KOPT-K1 (cell line): ENCODE measurements at regions not wholly inside any gene's neighbourhood (a gene's known extent, or its start where the extent isn't known, plus 50 kb on each side); places are given as distances from the start of the nearest gene placed in this dataset.
"Not testable (repeated sequence)": the region's sequence is repeated elsewhere in the genome, so short reads cannot be mapped to it uniquely, and the experiment has no call there.

ENCODE experiments used
- H3K27ac ChIP-seq: fragments of 200-600 bp; sonication (generic); 2 replicates; pipeline ENCODE4 v1.5.1; 2016; ENCODE audit warnings: antibody characterized with exemption, mild to moderate bottlenecking, low read depth, low read length; ENCODE audit not compliant: poor library complexity, severe bottlenecking
- H3K36me3 ChIP-seq: fragments of 200-600 bp; sonication (generic); 2 replicates; pipeline ENCODE4 v1.5.1; 2017; ENCODE audit warnings: antibody characterized with exemption, mild to moderate bottlenecking, low read length, moderate library complexity; ENCODE audit not compliant: insufficient read depth
- H3K9me3 ChIP-seq: fragments of 200-600 bp; sonication (generic); 2 replicates; pipeline ENCODE4 v1.5.1; 2017; ENCODE audit warnings: antibody characterized with exemption, low read length, mild to moderate bottlenecking; ENCODE audit not compliant: insufficient read depth, poor library complexity, severe bottlenecking

DNA sequence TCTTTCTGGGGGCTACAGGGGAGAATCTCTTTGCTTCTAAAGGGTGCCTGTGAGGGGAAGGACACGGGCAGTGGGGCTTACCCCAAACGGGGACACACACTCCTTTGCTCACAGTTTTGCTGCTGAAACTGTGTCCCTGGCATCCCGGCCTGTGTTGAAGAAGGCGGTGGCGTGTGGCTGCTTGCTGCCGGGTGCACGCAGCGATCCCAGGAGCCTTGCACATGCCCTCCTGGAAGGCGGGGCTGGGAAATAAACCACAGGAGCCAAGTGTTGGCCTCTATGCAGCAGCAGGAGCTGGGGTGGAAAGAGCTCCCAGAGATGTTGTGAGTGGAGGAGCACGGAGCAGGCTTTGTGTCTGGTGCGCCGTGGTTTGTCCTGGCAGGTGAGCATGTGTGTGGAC, 131.0 kb upstream of the CIBAR2 start:
- no peak overlapping the region for H3K27ac ChIP-seq
- H3K9me3 ChIP-seq = no peaks in the 10 kb centered on the region
- no peaks in the 10 kb centered on the region for H3K36me3 ChIP-seq

DNA sequence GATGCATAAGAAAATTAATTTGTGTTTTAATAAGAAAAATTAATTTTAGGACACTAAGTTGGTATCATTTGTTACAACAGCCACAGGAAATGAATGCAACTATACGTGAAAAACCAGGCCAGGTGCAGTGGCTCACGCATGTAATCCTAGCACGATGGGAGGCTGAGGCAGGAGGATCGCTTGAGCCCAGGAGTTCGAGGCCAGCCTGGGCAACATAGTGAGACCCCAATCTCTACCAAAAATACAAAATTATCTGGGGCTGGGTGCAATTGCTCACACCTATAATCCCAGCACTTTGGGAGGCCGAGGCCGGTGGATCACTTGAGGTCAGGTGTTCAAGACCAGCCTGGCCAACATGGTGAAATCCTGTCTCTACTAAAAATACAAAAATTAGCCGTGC, 132.2 kb upstream of the CIBAR2 start:
- not testable (repeated sequence) for H3K27ac ChIP-seq, H3K9me3 ChIP-seq, H3K36me3 ChIP-seq

DNA sequence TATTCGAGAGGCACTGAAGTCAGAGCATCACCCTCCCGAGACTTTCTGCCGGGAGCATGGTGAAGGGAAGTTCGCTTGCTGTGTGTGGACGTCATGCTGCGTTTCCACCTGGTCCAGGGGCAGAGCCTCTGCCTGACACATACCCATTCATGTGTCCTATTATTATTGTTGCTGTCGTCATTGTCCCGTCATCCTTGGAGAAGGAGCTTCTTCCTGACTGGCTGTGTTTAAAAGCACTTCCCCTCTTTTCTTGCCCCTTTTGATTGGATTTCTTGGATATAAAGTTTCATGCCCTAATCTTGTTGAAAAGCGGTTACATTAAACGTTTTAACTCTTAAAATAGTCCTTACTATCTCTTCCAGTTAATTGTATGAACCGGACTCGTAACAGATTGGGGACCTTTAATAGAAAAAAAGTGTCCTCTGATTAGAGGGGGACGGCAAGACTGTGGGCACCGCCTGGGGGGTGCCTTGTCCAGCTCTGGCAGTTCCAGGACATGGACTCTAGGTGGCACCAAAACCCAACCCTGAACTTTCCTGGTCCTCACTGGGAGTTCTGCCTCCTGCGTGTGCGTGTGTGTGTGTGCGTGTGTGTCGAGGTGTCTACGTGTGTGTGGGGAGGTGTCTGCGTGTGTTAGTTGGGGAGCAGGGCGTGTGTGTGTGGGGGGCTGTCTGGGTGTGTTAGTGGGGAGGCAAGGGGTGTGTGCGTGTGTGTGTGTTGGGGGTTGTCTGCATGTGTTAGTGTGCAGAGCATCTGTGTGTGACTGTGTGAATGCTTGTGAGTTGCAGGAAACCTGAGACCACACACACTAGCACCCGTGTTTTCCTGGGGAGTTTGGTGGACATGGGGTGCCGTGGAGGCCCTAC, 133.3 kb upstream of the CIBAR2 start:
- Histone ChIP-seq H3K36me3 (no peaks in the 10 kb centered on the region), H3K9me3 (no peaks in the 10 kb centered on the region), H3K27ac (no peak overlapping the region)

DNA sequence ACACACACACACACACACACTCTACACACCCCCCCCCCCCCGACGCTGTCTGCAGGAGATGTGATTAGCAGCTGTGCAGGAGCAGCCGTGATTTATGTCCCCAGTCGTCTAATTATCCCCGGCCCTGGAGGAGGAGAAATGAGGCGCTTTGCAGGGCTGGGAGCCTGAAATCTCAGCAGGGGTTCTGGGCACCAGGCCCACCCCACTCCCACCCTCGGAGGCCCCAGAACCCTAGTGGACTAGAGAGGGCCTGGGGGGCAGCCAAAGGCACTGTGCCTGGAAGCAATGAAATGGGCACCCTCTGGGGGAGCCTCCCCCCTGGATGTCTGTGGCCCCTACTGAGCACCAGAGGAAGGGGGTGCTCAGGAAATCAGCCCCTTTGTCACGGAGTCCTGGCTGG, 134.2 kb upstream of the CIBAR2 start:
- no peaks in the 10 kb centered on the region for H3K36me3 ChIP-seq
- no peaks in the 10 kb centered on the region for H3K9me3 ChIP-seq
- H3K27ac ChIP-seq = no peak overlapping the region

DNA sequence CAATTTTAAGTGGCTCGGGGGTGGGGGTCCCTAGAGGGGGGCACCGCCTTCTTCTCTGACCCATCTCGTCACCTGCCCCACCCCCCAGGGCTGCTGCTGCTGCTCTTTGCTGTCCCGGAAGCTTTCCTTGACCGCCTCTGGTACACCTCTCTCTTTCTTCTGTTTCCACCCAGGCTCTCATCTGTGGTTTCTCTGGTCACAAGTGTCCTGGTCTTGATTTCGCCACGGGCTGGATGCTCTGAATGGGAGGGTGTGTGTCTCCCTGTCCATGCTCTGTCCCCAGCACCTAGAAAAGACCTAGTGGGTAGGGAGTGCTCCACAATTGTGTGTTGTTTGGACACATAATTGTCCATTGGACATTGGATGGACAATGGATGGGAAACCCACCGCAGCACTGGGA, 134.7 kb upstream of the CIBAR2 start:
- H3K36me3 ChIP-seq = no peaks in the 10 kb centered on the region
- no peaks in the 10 kb centered on the region for H3K9me3 ChIP-seq

DNA sequence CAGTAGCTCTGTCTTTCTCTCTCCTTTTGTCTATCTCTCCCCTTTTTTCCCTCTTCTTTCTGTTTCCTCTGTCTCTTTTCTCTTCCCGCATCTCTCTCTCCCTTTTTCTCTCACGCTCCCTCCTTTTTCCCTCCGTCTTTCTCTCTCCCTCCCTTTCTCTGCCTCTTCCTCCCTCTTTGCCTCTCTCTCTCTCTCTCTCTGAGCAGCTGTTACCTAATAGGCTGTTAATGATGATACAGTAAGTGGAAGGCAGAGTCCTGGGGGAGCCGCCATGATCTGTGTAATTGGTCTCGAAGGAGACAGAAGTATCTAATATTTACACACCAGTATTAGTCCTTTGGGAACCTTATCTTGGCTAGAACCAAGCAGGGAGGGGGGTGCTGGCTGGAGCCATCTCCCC, 136.1 kb upstream of the CIBAR2 start:
- Histone ChIP-seq H3K27ac (no peak overlapping the region), H3K9me3 (no peaks in the 10 kb centered on the region)

More for the DNA sequence above, 134.7 kb upstream of the CIBAR2 start:
- H3K27ac ChIP-seq = no peak overlapping the region

DNA sequence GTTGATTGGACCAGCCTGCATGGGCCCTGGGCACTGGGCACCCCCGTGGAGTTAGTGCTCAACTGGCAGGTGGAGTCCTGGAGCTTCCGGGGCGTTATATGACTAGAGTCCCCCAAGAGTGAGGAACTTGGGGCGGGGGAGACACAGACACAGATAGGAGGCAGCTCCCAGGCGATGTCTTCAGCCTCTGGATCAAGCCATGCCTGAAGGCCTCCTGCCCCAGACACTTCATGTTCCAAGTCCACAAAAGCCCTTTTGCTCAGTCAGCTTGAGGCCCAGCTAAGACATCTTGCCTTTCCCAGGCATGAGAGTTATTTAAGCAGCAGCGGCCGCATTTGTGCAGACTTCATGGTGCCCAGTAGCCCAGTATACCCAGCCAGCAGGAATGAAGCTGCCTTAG, 136.6 kb upstream of the CIBAR2 start:
- Histone ChIP-seq H3K36me3 (no peaks in the 10 kb centered on the region), H3K27ac (no peak overlapping the region), H3K9me3 (no peaks in the 10 kb centered on the region)

More for the DNA sequence above, 136.1 kb upstream of the CIBAR2 start:
- H3K36me3 ChIP-seq = no peaks in the 10 kb centered on the region

DNA sequence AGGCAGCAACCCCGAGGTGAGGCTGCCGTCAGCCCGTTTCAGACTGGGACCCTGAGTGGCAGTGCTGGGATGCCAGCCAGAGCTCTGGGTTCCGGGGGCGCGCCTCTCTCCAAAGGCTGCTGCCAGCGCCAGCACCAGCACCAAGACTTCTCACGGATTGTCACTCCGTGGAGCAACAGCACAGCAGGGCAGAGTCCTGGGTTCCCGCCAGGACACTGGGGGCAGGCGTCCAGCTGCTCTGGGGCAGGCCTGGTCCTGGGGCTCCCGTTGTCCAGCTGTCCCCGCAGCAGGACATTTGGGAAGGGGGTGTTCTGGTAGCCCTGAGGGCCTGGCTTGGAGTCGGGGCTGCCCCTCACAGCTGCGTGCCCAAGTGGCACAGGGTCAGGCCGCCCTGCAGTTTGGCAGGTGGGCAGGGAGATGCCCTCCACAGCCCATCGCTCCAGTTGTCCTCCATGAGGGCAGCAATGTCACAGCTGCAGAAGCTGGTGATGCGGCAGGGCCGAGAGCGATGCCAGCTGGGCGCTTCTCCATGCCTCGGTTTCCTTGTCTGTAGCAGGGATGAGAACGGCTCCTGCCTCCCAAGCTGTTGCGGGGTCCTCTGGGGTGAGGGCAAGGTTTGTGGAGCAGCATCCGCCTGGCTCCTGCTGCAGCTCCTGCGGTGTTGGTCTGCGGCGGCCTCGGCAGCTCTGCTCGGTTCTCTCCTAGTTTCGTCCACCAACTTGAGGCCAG, 137.3 kb upstream of the CIBAR2 start:
- Histone ChIP-seq H3K9me3 (no peaks in the 10 kb centered on the region), H3K27ac (no peak overlapping the region), H3K36me3 (no peaks in the 10 kb centered on the region)

DNA sequence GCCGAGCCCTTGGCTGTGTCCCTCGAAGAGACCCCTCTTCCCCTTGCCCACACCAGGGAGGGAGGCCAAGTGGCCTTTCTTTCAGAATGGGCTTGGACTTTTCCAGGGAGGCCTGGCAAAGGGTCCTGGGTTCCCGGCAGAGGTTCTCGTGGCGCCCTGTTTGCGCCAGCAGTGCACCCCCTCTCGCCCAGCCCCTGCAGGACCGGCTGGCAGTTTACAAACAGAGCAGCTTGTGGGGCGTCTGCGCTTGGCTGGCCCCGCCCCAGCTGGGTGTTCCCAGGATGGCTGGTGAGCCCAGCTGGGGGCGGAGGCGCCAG, 137.8 kb upstream of the CIBAR2 start:
- H3K36me3 ChIP-seq = no peaks in the 10 kb centered on the region
- no peaks in the 10 kb centered on the region for H3K9me3 ChIP-seq
- H3K27ac ChIP-seq = no peak overlapping the region

DNA sequence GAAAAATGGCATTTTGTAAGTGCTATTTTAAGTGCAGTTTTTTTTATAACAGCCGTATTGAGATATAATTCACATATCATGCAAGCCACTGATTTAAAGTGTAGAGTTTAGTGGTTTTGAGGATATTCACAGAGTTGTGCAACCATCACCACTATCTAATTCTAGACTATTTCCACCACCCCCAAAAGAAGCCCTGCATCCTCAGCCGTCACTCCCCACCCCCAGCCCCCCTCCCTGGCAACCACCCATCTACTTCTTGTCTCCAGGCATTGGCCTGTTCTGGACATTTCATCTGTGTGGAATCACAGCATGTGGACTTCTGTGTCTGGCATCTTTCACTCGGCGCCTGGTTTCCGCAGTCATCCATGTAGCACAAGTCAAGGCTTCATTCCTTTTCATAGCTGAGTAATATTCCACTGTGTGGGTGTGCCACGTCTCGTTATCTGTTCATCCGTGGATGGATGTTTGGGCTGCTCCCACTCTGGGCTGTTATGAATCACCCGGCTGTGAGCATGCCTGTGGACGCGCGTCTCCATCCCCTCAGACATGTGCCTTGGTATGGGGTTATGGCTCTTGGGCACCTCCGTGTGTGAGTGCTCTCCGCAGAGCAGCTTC, 138.4 kb upstream of the CIBAR2 start:
- H3K36me3 ChIP-seq = no peaks in the 10 kb centered on the region
- H3K27ac ChIP-seq = no peak overlapping the region
- no peaks in the 10 kb centered on the region for H3K9me3 ChIP-seq

DNA sequence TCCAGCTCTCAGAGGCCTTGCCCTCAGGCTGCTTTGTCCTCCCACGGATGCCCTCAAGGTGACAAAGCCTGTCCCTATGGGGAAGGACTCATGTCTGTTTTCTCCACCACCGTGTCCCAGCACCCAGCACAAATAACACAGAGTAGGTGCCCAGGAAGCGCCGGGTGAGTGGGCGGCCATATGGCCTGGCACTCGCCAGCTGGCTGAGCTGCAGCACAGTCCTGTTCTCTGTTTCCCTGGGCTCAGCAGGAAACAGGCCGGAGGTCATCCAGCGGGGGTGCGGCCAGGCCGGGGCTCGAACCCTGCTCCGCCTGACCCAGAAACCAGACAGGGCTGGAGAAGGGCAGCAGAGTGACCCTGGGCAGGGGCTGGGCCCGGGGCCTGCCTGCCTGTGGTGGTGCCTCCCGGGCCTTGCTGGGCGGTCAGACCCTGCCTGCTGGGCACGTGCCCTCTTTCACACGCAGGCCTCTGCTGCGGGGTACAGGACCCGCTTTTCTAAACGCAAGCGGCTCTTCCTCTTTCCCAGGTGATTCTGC, 139.0 kb upstream of the CIBAR2 start:
- no peaks in the 10 kb centered on the region for H3K36me3 ChIP-seq
- H3K27ac ChIP-seq = no peak overlapping the region
- no peaks in the 10 kb centered on the region for H3K9me3 ChIP-seq

DNA sequence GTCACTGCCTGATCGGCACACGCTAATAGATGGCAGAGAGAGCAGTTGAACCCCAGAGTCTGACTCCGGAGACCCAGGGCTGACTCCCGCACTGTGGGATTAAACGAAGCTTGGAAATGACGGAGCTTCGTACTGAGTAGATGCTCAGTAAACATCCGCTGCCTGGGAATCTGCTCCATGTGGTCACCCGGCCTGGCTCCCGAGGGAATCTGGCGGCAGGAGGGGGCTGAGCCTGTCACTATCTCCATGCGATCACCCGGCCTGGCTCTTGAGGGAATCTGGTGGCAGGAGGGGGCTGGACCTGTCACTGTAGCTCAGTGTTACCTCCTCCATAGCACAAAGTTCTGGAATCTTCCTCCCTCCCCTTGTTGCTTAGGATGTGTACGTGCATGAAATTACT, 139.7 kb upstream of the CIBAR2 start:
- Histone ChIP-seq H3K9me3 (no peaks in the 10 kb centered on the region), H3K36me3 (no peaks in the 10 kb centered on the region), H3K27ac (no peak overlapping the region)

DNA sequence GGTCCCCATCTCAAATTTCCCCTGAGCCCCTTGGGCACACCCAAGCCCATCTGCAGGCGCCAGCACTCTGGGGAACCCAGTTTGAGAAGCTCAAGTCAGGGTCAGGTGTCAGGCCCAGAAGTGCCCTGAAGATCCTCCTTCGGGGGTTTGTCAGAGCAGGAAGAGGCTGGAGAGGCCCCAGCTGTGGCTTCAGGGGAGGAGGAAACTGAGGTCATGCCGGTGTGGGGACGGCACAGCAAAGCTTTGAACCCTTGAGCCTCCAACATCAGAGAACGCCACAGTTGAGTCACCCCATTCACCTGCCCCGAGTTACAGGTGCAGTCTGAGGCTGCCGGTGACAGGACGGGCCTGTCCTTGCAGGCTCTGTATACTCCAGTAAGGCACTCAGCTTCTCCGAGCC, 140.2 kb upstream of the CIBAR2 start:
- Histone ChIP-seq H3K36me3 (no peaks in the 10 kb centered on the region), H3K9me3 (no peaks in the 10 kb centered on the region), H3K27ac (no peak overlapping the region)

DNA sequence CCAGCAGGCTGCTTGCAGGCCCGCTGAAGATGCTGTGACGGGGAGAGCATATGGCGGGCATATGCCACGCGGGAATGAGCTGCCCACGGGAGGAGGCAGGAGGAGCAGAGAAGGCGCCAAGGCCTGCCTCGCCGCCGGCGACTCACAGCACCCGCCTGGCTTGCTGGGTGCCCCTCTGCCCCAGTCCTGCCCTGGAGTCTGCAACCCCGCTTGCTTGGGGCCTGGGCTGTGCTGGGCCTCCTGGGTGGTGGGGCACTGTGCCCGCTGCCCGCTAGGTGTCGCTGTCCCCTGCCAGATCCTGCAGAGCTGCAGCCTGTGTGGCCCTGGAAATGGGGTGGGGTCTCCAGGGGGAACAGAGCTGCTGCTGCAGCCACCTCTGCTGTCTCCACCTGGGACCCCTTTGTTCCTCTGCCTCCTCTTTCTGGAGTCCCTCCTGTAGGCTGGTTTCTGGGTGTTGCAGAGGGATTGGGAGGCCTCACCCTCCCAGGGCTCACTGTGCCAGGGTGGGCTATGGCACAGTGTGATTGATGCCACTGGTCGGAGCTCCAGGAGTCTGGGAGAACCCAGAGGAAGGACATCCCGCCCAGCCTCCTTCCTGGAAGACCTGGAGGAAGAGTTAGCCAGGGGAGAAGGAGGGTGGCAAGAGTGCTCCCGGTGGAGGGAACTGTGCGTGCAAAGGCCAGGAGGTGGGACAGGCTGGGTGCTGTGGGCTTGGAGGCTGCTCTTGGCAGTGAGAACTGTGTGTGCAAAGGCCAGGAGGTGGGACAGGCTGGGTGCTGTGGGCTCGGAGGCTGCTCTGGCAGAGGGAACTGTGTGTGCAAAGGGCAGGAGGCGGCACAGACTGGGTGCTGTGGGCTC, 141.0 kb upstream of the CIBAR2 start:
- H3K27ac ChIP-seq = no peak overlapping the region
- H3K9me3 ChIP-seq = no peaks in the 10 kb centered on the region

DNA sequence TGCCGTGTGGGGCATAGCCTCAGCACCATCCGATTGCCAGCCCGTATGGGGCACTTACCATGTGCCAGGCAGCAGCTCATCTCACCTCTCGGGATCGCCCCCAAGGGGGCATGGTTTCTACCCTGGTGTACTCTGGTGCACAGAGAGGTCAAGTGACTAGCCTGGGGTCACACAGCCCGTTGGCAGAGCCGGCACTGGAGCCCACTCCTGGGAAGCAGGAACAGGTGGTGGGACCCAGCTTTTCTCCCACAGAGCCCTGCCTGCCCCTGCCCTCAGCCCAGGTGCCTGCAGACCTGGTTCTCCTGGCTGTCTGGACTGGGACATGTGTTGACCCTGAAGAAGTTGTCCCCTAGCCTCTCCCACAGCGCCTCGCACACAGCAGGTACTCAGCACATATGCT, 141.8 kb upstream of the CIBAR2 start:
- Histone ChIP-seq H3K9me3 (no peaks in the 10 kb centered on the region), H3K36me3 (no peaks in the 10 kb centered on the region), H3K27ac (no peak overlapping the region)

More for the DNA sequence above, 141.0 kb upstream of the CIBAR2 start:
- no peaks in the 10 kb centered on the region for H3K36me3 ChIP-seq
